ENCODE measurements at regions not wholly inside any gene's neighbourhood (a gene's known extent, or its start where the extent isn't known, plus 50 kb on each side); places are given as distances from the start of the nearest gene placed in this dataset.

GRCh38 chr9:74309654-74310053 is 187.5 kb upstream of the RORB start:
- no peak for DNase-seq (ENCODE audit: low read depth)

- no peak for DNase-seq (ENCODE audit: low read depth)
These were observed 179.9 kb upstream of the RORB start for GRCh38 chr9:74317235-74317634.

GRCh38 chr9:74321396-74321795 is 175.7 kb upstream of the RORB start:
- DNase-seq (ENCODE audit: low read depth) = no peak

DNA sequence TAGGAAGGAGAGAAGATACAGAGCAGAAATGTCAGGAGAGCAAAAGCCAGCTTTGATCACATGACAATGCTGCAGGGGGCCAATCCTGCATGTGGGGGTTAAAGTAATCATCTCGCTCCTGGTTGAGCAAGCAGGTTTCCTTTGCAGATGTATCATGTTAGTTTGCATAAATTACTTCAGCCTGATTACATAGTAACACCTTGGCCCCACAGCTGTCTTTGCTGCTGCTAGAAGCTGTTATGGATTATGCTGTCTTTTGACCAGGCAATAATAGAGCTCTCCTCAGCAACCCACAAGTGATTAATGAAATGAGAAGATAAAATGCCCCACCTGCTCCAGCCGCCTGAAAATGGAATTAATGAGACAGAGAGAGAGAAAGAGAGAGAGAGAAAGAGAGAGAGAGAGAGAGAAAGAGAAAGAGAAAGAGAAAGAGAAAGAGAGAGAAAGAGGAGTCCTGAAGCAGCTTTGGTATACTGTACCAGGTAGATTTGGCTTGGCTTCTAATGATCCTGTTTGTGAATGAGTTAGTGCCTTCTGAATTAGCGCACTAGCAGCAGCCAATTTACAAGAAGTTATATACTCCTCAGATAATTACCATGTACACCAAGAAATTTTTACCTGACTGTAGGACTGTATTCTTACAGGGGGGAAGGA is 174.3 kb upstream of the RORB start:
- no peak for DNase-seq (ENCODE audit: low read depth)

GRCh38 chr9:74330487-74331214 is 166.5 kb upstream of the RORB start:
- DNase-seq (ENCODE audit: low read depth) = no peak

GRCh38 chr9:74331607-74332006 is 165.5 kb upstream of the RORB start:
- DNase-seq (ENCODE audit: low read depth) = no peak

GRCh38 chr9:74333384-74334032 is 163.6 kb upstream of the RORB start:
- DNase-seq (ENCODE audit: low read depth) = no peak

- no peak for DNase-seq (ENCODE audit: low read depth)
These were observed 162.9 kb upstream of the RORB start for GRCh38 chr9:74334271-74334670.

DNA sequence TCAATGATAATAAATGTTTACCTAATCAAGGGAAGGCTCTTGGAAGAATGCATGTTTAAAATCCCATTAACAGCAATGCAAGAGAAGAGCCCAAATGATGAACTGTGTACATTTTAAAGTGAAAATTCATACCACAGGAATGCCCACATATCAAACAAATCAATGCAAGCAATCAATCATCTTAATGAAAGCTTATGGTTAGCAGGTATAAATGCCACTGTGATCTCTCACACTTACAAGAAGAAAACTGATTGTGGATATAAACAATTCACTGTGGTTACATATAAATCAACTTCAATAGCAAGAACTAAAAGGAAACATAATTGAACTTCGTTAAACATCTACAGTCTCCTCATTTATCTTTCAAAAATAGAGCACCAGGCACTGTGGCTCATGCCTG is 161.0 kb upstream of the RORB start:
- no peak for DNase-seq (ENCODE audit: low read depth)

- DNase-seq (ENCODE audit: low read depth) = no peak
These were observed 148.4 kb upstream of the RORB start for GRCh38 chr9:74348777-74349176.

- no peak for DNase-seq (ENCODE audit: low read depth)
These were observed 142.0 kb upstream of the RORB start for GRCh38 chr9:74355107-74355506.

DNA sequence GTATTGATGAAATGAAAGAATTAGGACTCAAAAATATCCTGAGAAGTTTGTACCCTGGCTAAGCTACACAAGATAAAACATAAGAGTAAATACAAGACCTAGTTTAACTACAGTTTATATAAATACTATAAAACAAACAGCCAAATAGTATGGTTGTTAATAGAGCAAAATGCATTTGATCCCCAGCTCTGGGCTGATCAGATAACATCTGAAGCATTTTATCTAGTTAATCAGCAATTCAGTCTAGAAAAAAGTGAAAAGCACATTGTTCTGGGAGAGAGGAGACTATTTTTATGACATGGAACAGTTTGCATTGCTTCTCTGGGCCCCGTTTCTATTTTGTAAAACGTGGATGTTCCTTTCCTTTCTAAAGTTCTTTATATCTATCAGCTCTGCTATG is 139.6 kb upstream of the RORB start:
- no peak for DNase-seq (ENCODE audit: low read depth)

DNA sequence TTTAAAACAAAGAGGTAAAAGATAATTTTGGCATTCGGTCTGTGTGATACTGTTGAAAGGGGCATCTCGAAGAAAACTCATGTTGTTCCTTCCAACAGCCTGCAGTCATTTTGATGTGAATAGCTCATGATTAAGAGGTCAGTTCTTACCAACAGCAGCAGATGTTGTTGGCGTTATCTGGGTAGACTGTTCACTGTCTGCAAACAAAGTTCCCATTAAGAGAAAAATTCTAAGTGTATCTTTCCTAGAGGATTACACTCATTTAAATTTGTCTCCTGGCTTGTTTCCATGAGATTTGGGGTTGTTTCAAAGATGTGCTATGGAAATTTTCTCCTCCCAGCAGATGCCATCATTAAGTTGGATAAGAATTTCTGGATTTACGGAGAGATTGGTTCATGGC is 138.2 kb upstream of the RORB start:
- DNase-seq (ENCODE audit: low read depth) = no peak

GRCh38 chr9:74361508-74361907 is 135.6 kb upstream of the RORB start:
- no peak for DNase-seq (ENCODE audit: low read depth)

DNA sequence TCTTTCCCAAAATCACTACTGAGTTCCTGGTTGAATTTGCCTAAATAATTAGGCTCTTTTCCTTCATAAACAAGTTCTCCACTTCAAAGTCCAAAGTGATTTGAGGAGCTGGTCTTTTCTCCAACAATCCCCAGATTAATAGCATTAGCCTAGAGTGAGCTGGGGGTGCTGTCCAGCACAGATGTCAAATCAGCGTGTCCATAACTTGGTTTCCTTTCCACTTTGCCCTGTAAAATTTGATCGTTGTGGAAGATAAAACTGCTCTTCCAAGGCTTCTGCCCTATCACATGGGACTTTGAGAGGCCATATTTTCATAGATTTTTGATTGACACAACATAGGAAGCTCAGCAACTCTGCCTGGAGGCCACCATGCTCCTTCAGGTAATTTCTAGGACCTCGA is 134.7 kb upstream of the RORB start:
- DNase-seq (ENCODE audit: low read depth) = no peak

- no peak for DNase-seq (ENCODE audit: low read depth)
These were observed 131.0 kb upstream of the RORB start for GRCh38 chr9:74366111-74366510.

DNA sequence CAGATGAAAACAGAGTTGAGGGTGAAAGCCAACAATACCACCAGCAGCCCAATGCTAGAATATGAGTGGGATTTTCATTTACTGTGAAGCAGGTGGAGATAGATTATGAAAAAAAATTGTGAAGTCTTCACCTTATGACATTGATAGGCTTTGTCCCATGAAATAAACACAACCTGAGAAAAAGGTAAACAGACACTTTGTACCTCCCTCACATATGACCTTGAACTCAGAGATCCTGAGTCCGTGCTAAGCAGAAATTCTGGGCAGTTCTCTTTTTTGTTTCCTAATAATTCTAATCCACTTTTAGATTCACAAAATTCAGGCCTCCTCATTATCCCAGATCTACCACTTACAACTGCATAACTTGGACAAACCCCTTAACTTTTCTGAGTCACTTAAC is 127.3 kb upstream of the RORB start:
- no peak for DNase-seq (ENCODE audit: low read depth)

- DNase-seq (ENCODE audit: low read depth) = no peak
These were observed 123.8 kb upstream of the RORB start for GRCh38 chr9:74373348-74373747.

- DNase-seq (ENCODE audit: low read depth) = no peak
These were observed 117.4 kb upstream of the RORB start for GRCh38 chr9:74379718-74380117.

GRCh38 chr9:74391816-74392215 is 105.3 kb upstream of the RORB start:
- no peak for DNase-seq (ENCODE audit: low read depth)

DNA sequence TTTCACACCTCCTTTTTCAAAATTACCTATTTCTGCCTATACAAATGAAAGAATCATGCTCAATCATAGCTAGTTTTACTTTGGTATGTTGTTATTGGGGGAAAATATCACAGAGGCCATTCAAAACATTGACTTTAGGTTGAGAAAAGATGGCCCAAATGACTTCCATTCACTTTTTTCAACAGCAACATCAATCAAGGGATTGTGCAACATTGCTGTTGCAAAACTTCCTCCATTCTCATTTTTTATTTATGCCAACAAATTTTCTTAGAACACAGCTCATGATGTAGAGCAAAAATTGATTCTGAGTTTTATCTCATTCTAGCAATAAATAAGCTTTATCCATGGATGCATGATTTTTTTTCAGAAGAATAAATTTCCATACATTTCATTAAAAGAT is 93.6 kb upstream of the RORB start:
- no peak for DNase-seq (ENCODE audit: low read depth)

DNA sequence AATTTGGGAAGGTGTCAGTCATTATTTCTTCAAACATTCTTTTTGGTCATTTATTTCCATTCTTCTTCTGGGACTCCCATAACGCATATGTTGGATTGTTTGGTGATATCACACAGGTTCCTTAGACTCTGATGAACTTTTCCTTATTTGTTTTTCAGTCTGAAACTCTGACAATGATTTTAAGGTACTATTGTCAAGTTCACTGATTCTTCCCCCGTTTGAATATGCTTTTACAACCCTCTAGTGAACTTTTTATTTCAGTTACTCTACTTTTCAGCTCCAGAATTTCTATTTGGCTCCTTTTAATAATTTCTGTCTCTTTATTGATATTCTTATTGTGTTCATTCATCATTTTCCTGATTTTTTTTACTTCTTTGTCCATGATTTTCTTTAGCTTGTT is 92.5 kb upstream of the RORB start:
- no peak for DNase-seq (ENCODE audit: low read depth)

DNA sequence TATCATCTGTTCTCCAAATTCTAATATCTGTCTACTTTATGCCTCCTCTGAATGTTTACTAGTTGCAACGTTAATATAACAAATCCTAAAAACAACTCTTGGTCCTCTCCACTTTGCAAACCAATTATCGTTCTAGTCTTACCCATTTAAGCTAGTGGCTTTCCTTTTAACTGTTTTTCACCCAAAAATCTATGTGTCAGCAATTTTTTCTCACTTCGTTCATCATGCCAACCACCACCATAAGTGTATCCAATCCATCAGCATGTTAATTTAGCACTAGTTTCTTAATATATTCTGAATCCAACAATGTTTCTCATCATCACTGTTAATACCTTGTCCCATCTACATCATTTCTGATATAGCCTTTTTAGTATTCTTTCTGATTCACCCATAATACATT is 90.0 kb upstream of the RORB start:
- DNase-seq (ENCODE audit: low read depth) = no peak

All from myocyte (in vitro differentiated cells).